ENCODE measurements at regions not wholly inside any gene's neighbourhood (a gene's known extent, or its start where the extent isn't known, plus 50 kb on each side); places are given as distances from the start of the nearest gene placed in this dataset.
"Not testable (repeated sequence)": the region's sequence is repeated elsewhere in the genome, so short reads cannot be mapped to it uniquely, and the experiment has no call there.

- DNase-seq, result no peak
These were observed 287.1 kb downstream of the WDR11 start for GRCh38 chr10:121138112-121138860.

GRCh38 chr10:121138918-121139317 is 287.8 kb downstream of the WDR11 start:
- DNase-seq, result no peak

GRCh38 chr10:121145802-121146395 is 294.7 kb downstream of the WDR11 start:
- DNase-seq, result not testable (repeated sequence)

GRCh38 chr10:121148921-121149320 is 297.8 kb downstream of the WDR11 start:
- no peak for DNase-seq

- no peak for DNase-seq
These were observed 300.9 kb downstream of the WDR11 start for GRCh38 chr10:121152033-121152432.

- no peak for DNase-seq
These were observed 301.8 kb downstream of the WDR11 start for GRCh38 chr10:121152935-121153334.

- no peak for DNase-seq
These were observed 303.1 kb downstream of the WDR11 start for GRCh38 chr10:121154310-121154709.

- peak; percentile 61 for DNase-seq
These were observed 303.7 kb downstream of the WDR11 start for GRCh38 chr10:121154846-121155245.

GRCh38 chr10:121155742-121156474 is 304.7 kb downstream of the WDR11 start:
- DNase-seq, result no peak

GRCh38 chr10:121157998-121158397 is 306.8 kb downstream of the WDR11 start:
- DNase-seq, result no peak

GRCh38 chr10:121158988-121159579 is 307.9 kb downstream of the WDR11 start:
- DNase-seq, result peak; percentile 73

- no peak for DNase-seq
These were observed 308.5 kb downstream of the WDR11 start for GRCh38 chr10:121159670-121160069.

GRCh38 chr10:121165276-121165675 is 314.1 kb downstream of the WDR11 start:
- DNase-seq, result no peak

- no peak for DNase-seq
These were observed 316.5 kb downstream of the WDR11 start for GRCh38 chr10:121167534-121168243.

- no peak for DNase-seq
These were observed 317.5 kb downstream of the WDR11 start for GRCh38 chr10:121168545-121169216.

- no peak for DNase-seq
These were observed 318.2 kb downstream of the WDR11 start for GRCh38 chr10:121169406-121169805.

GRCh38 chr10:121171825-121172787 is 320.9 kb downstream of the WDR11 start:
- DNase-seq, result no peak

- DNase-seq, result no peak
These were observed 327.8 kb downstream of the WDR11 start for GRCh38 chr10:121179006-121179405.

GRCh38 chr10:121182219-121182618 is 331.1 kb downstream of the WDR11 start:
- DNase-seq, result no peak

GRCh38 chr10:121183236-121183635 is 332.1 kb downstream of the WDR11 start:
- DNase-seq, result no peak

- DNase-seq, result no peak
These were observed 332.5 kb downstream of the WDR11 start for GRCh38 chr10:121183707-121184106.

Measured in islet precursor cell (in vitro differentiated cells).